Neural cell (in vitro differentiated cells): ENCODE measurements at regions not wholly inside any gene's neighbourhood (a gene's known extent, or its start where the extent isn't known, plus 50 kb on each side); places are given as distances from the start of the nearest gene placed in this dataset.

Source experiments
- H2AFZ ChIP-seq: fragments of 200-600, 300-800 bp; sonication (generic), shearing (Covaris generic); 2 replicates; pipeline ENCODE4 v1.6.0; 2014; ENCODE audit warnings: low read depth, mild to moderate bottlenecking, antibody characterized with exemption, low read length, moderate library complexity
- H3F3A ChIP-seq: fragments of 200-600 bp; shearing (Covaris generic); 2 replicates; pipeline ENCODE4 v1.6.1; 2016; ENCODE audit warnings: mild to moderate bottlenecking, moderate library complexity, mixed read lengths, antibody characterized with exemption, low read length; ENCODE audit not compliant: insufficient read depth, poor library complexity, severe bottlenecking
- H3K27ac ChIP-seq: fragments of 200-600, 300-800 bp; sonication (generic), shearing (Covaris generic); 2 replicates; pipeline ENCODE4 v1.5.1; 2014; ENCODE audit warnings: mild to moderate bottlenecking, low read length, moderate library complexity
- H3K27me3 ChIP-seq: fragments of 300-800, 200-600 bp; sonication (generic), shearing (Covaris generic); 2 replicates; pipeline ENCODE4 v1.6.0; 2014; ENCODE audit warnings: mild to moderate bottlenecking, low read depth, low read length, moderate library complexity; ENCODE audit not compliant: insufficient read depth
- H3K36me3 ChIP-seq: fragments of 300-800, 200-600 bp; sonication (generic), shearing (Covaris generic); 2 replicates; pipeline ENCODE4 v1.5.1; 2014; ENCODE audit warnings: mild to moderate bottlenecking, antibody characterized with exemption, low read length, moderate library complexity; ENCODE audit not compliant: insufficient read depth
- H3K4me2 ChIP-seq: fragments of 300-800, 200-600 bp; sonication (generic), shearing (Covaris generic); 2 replicates; pipeline ENCODE4 v1.6.0; 2014; ENCODE audit warnings: mild to moderate bottlenecking, low read length
- H3K4me3 ChIP-seq: fragments of 300-800, 200-600 bp; sonication (generic), shearing (Covaris generic); 2 replicates; pipeline ENCODE4 v1.5.1; 2014; ENCODE audit warnings: mild to moderate bottlenecking, low read length, moderate library complexity
- H3K79me2 ChIP-seq: fragments of 200-600 bp; shearing (Covaris generic); replicated peaks from 2 replicates; pipeline ENCODE4 v1.6.0; 2014; ENCODE audit warnings: mild to moderate bottlenecking, low read length, moderate library complexity; ENCODE audit not compliant: insufficient read depth
- H3K9ac ChIP-seq: fragments of 300-800, 200-600 bp; sonication (generic), shearing (Covaris generic); 2 replicates; pipeline ENCODE4 v1.6.1; 2016; ENCODE audit warnings: mild to moderate bottlenecking, low read length, mixed read lengths
- H3K9me2 ChIP-seq: fragments of 200-600 bp; shearing (Covaris generic); 2 replicates; pipeline ENCODE4 v1.6.1; 2016; ENCODE audit warnings: mild to moderate bottlenecking, low read length, mixed read lengths; ENCODE audit not compliant: insufficient read depth
- H3K9me3 ChIP-seq: fragments of 200-600, 300-800 bp; sonication (generic), shearing (Covaris generic); 2 replicates; pipeline ENCODE4 v1.6.1; 2016; ENCODE audit warnings: mild to moderate bottlenecking, mixed run types, low read length, moderate library complexity, mixed read lengths
- H4K20me1 ChIP-seq: fragments of 200-600 bp; shearing (Covaris generic); 2 replicates; pipeline ENCODE4 v1.6.1; 2016; ENCODE audit warnings: mild to moderate bottlenecking, mixed run types; ENCODE audit not compliant: insufficient read depth
- EP300 ChIP-seq: fragments of 450-650 bp; conservative IDR thresholded peaks from 2 replicates; pipeline ENCODE4 v1.6.1; 2014; ENCODE audit warnings: antibody characterized with exemption, mild to moderate bottlenecking, moderate library complexity; ENCODE audit not compliant: poor library complexity, severe bottlenecking
- EZH2 ChIP-seq: fragments of 200-600, 300-800 bp; shearing (Covaris generic), sonication (generic); IDR thresholded peaks from 2 replicates; pipeline ENCODE4 v1.6.1; 2014; ENCODE audit warnings: antibody characterized with exemption, low read length, borderline replicate concordance, mild to moderate bottlenecking; ENCODE audit not compliant: insufficient read depth, poor library complexity, severe bottlenecking
- MXI1 ChIP-seq: fragments of 450-650 bp; conservative IDR thresholded peaks from 2 replicates; pipeline ENCODE4 v1.6.1; 2014; ENCODE audit warnings: antibody characterized with exemption, mild to moderate bottlenecking; ENCODE audit not compliant: poor library complexity, severe bottlenecking
- POLR2AphosphoS5 ChIP-seq: IDR thresholded peaks from 2 replicates; pipeline ENCODE4 v1.6.1; 2012
- RAD21 ChIP-seq: fragments of 450-650 bp; conservative IDR thresholded peaks from 2 replicates; pipeline ENCODE4 v1.6.1; 2014; ENCODE audit warnings: antibody characterized with exemption, mild to moderate bottlenecking, moderate library complexity
- SMC3 ChIP-seq: fragments of 450-650 bp; conservative IDR thresholded peaks from 2 replicates; pipeline ENCODE4 v1.6.1; 2014; ENCODE audit warnings: antibody characterized with exemption, mild to moderate bottlenecking, moderate library complexity; ENCODE audit not compliant: poor library complexity
- TAF1 ChIP-seq: IDR thresholded peaks from 2 replicates; pipeline ENCODE4 v1.6.1; 2012; ENCODE audit warnings: low read depth
- TF ChIP-seq, protein P1 (sequence below): IDR thresholded peaks from 2 replicates; pipeline ENCODE4 v1.6.1; 2012; ENCODE audit warnings: borderline replicate concordance
- TF ChIP-seq, protein P2 (sequence below): fragments of 450-650 bp; IDR thresholded peaks from 2 replicates; pipeline ENCODE4 v1.5.1; 2014; ENCODE audit warnings: antibody characterized with exemption, mild to moderate bottlenecking, moderate library complexity; ENCODE audit not compliant: poor library complexity, severe bottlenecking

DNA sequence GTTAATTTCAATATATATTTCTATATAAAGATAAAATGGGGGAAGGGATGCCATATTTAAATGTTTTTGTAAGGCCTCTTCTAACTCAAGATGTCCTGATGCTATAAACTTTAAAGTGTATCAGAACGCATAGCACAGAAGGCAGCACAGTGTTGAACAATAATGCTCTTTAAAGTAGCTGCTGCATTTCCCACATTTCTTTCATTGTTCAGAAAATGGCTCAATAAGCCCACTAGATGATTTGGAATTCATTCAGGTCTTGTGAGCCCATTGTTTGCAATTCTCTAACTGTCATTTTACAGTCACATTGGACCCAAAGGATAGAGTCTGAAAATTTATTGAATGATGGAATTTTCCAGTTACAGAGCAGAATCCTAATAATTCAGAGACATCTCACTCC is 64.0 kb upstream of the PCED1B start:
- no peaks in the 10 kb centered on the region for H4K20me1 ChIP-seq
- no peaks in the 10 kb centered on the region for H3F3A ChIP-seq
- no peak overlapping the region for H2AFZ ChIP-seq
- H3K36me3 ChIP-seq = no peaks in the 10 kb centered on the region
- no peak overlapping the region for H3K27ac ChIP-seq
- TF ChIP-seq SMC3 = no peak
- no peak for TF ChIP-seq EZH2
- H3K9ac ChIP-seq = no peak overlapping the region
- H3K4me3 ChIP-seq = no peak overlapping the region
- no peaks in the 10 kb centered on the region for H3K9me3 ChIP-seq
- H3K4me2 ChIP-seq = no peak overlapping the region
- no peaks in the 10 kb centered on the region for H3K27me3 ChIP-seq
- no peaks in the 10 kb centered on the region for H3K9me2 ChIP-seq
- H3K79me2 ChIP-seq = no peaks in the 10 kb centered on the region

DNA sequence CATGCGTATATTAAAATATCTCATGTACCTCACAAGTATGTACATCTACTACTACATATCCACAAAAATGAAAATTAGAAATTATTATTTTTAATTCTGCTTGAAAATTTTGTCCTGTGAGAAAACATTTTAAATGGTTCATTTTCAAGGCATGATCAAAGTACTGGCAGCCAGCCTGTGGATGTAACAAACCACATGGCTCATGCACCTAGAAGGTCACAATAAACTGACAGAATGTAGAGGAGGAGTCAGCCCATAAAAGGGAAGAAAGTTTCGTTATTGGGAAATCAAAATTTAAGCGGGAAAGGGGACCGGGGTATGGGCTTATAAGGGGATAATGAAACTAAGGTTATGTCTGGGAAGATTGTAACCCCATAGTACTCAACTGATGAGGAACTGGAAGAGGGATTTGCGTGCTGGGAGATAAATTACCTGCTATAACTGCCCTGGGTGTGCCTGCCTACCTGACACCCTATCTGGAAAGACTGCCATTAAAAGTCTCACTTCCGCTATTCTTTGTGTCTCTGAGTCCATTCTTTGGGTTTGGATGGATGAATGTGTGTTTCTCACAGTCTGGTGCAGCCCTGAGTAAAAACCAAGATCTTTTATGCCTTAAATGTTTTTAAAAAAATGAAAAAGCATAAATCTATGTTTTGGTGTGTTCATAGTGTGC is 62.2 kb upstream of the PCED1B start:
- H3K36me3 ChIP-seq = no peaks in the 10 kb centered on the region
- no peak overlapping the region for H2AFZ ChIP-seq
- no peaks in the 10 kb centered on the region for H3K27me3 ChIP-seq
- no peak overlapping the region for H3K4me2 ChIP-seq
- TF ChIP-seq RAD21 (no peak), POLR2AphosphoS5 (no peak), TAF1 (no peak), EP300 (no peak), SMC3 (no peak), MXI1 (no peak), EZH2 (no peak)
- TF ChIP-seq, protein P1, sequence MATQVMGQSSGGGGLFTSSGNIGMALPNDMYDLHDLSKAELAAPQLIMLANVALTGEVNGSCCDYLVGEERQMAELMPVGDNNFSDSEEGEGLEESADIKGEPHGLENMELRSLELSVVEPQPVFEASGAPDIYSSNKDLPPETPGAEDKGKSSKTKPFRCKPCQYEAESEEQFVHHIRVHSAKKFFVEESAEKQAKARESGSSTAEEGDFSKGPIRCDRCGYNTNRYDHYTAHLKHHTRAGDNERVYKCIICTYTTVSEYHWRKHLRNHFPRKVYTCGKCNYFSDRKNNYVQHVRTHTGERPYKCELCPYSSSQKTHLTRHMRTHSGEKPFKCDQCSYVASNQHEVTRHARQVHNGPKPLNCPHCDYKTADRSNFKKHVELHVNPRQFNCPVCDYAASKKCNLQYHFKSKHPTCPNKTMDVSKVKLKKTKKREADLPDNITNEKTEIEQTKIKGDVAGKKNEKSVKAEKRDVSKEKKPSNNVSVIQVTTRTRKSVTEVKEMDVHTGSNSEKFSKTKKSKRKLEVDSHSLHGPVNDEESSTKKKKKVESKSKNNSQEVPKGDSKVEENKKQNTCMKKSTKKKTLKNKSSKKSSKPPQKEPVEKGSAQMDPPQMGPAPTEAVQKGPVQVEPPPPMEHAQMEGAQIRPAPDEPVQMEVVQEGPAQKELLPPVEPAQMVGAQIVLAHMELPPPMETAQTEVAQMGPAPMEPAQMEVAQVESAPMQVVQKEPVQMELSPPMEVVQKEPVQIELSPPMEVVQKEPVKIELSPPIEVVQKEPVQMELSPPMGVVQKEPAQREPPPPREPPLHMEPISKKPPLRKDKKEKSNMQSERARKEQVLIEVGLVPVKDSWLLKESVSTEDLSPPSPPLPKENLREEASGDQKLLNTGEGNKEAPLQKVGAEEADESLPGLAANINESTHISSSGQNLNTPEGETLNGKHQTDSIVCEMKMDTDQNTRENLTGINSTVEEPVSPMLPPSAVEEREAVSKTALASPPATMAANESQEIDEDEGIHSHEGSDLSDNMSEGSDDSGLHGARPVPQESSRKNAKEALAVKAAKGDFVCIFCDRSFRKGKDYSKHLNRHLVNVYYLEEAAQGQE = no peak
- TF ChIP-seq, protein P2, sequence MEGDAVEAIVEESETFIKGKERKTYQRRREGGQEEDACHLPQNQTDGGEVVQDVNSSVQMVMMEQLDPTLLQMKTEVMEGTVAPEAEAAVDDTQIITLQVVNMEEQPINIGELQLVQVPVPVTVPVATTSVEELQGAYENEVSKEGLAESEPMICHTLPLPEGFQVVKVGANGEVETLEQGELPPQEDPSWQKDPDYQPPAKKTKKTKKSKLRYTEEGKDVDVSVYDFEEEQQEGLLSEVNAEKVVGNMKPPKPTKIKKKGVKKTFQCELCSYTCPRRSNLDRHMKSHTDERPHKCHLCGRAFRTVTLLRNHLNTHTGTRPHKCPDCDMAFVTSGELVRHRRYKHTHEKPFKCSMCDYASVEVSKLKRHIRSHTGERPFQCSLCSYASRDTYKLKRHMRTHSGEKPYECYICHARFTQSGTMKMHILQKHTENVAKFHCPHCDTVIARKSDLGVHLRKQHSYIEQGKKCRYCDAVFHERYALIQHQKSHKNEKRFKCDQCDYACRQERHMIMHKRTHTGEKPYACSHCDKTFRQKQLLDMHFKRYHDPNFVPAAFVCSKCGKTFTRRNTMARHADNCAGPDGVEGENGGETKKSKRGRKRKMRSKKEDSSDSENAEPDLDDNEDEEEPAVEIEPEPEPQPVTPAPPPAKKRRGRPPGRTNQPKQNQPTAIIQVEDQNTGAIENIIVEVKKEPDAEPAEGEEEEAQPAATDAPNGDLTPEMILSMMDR = no peak
- H4K20me1 ChIP-seq = no peaks in the 10 kb centered on the region
- H3F3A ChIP-seq = no peaks in the 10 kb centered on the region
- no peak overlapping the region for H3K9ac ChIP-seq
- no peak overlapping the region for H3K27ac ChIP-seq
- no peak overlapping the region for H3K4me3 ChIP-seq
- H3K9me3 ChIP-seq = no peaks in the 10 kb centered on the region
- no peaks in the 10 kb centered on the region for H3K9me2 ChIP-seq
- no peaks in the 10 kb centered on the region for H3K79me2 ChIP-seq
